Activated CD4-positive, alpha-beta T cell treated with anti-CD3 and anti-CD28 coated beads, Interleukin-2, amount 50 U/mL, for 16 hours (primary cell): ENCODE measurements at regions not wholly inside any gene's neighbourhood (a gene's known extent, or its start where the extent isn't known, plus 50 kb on each side); places are given as distances from the start of the nearest gene placed in this dataset.
"Not testable (repeated sequence)": the region's sequence is repeated elsewhere in the genome, so short reads cannot be mapped to it uniquely, and the experiment has no call there.

Source experiments
- DNase-seq: peaks from one replicate; pipeline ENCODE4 v3.0.0-alpha.2; 2020

DNA sequence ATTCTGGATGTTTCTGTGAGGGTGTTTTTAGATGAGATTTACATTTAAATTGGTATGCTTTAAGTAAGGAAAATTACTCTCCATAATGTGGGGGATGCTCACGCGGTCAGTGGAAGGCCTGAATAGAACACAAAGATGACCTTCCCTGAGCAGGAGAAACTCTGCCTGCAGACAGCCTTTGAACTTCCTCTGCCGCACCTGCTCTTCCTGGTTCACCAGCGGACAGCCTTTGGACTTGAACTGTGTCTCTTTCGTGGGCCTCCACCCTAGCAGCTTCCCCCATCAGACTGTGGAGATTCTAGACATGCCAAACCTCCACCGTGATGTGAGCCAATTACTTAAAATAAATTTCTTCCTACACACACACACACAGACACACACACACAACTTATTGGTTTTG is 210.7 kb downstream of the EFCAB11 start:
- no peak for DNase-seq

DNA sequence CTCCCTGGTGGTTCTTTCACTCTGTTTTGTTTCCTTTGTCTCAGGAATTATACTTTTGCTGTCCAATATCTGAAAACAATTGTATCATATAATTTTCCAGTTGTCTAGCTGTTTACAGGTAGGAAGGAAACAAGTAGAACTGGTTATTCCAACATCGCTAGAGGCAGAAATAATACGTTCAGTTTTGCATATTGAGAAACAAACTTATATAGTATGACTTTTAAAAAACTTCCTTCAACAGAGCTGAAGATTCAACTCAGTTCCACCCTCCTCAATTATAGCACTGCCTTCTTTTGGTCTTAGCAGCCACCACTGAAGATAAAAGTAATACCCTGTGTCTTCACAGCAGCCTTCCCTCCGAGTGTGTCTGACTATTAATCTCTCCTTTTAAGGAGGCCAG is 214.3 kb downstream of the EFCAB11 start:
- DNase-seq: no peak

DNA sequence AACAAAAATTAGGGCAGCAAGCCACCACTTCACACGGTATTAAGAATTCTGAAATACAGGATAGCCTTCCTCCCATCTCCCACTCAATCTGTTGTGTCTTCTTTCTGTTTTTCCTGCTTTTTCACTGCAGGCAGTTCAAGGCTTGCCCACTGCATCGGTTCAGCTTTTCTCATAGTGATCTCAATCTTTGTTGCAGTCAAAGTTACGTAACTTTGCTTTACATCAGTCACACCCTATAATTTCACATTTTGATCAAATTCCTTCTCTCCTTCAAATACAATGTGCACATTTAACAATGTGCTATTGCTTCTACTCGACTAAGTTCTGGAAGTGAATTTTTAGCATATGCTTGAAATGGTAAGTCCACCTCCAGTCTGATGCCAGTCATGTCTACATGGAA is 217.6 kb downstream of the EFCAB11 start:
- no peak for DNase-seq

DNA sequence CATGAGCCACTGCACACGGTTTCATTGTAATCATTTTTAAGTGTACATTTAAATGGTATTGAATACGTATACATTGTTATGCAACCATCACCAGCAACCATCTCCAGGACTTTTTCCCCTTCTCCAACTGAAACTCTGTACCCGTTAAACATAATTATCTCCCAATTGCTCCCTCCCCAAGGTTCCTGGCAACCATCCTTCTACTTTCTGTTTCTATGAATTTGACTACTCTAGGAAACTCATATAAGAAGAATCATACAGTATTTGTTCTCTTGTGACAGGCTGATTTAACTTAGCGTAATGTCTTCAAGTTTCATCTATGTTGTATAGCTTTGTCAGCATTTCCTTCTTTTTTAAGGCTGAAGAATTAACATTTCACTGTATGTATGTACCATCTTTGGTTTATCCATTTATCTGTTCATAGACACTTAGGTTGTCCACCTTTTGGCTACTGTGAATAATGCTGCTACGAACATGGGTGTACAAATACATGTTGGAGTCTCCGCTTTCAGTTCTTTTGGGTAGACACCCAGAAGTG is 223.1 kb downstream of the EFCAB11 start:
- DNase-seq: no peak

DNA sequence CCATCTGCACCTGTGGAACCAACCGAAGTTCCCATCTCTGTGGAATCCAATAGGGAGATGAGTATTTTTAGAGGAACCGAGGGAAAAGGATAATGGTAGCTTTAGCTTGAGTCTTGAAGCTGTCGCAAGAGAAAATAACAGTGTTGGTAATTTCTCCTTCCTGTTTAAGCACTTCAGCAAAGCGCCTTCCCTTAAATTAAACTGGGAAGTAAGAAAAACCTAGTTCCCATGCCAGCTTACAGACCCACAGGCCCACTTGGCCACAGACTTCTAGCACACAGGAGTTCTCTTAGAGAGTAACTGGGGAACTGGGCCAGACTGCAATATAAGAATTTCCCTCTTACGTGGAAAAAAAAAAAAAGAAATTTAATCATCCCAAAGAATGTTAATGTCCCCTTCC is 223.8 kb downstream of the EFCAB11 start:
- no peak for DNase-seq

DNA sequence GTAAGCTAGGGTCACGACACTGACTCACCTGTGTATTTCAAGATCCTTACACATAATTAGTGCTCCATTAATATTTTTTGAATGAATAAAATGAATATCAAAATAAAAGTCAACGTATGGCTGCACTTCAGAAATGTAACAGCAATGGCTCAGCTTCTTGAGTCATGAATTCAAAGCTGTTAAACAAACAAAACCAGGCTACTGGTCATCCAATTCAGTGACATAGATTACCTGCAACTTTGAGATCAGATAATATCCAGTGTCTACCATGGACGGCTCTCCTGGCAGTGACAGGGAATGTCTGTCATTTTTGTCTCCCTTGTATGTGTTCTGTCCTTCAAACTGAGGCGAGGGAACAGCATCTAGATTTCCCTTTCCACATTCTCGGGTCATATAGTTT is 225.6 kb downstream of the EFCAB11 start:
- no peak for DNase-seq

DNA sequence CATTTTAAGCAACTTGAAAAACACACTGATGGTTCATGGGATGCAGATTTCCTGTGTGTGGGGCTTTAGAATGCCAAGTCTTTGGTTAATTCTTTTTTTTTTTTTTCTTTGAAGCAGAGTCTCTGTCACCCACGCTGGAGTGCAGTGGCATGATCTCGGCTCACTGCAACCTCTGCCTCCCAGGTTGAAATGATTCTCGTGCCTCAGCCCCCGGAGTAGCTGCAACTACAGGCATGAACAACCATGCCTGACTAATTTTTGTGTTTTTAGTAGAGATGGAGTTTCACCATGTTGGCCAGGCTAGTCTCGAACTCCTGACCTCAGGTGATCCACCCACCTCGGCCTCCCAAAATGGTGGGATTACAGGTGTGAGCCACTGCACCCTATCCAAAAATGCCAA is 228.3 kb downstream of the EFCAB11 start:
- not testable (repeated sequence) for DNase-seq

DNA sequence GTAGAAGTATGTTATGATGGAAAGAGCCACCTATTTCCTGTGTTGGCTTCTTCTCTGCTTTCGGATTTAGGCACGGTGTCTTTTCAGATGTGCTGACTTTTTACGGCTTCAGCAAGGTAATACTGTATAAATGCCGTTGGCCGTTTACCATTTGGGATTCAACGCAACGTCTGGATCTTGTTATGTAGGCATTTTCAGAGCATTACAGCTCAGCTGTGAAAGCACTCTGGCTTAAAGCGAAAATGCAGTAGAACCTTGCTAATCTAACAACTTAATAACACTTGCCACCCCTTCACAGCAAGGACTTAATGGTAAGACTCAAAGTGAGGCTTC is 229.9 kb downstream of the EFCAB11 start:
- peak; percentile 58 for DNase-seq

DNA sequence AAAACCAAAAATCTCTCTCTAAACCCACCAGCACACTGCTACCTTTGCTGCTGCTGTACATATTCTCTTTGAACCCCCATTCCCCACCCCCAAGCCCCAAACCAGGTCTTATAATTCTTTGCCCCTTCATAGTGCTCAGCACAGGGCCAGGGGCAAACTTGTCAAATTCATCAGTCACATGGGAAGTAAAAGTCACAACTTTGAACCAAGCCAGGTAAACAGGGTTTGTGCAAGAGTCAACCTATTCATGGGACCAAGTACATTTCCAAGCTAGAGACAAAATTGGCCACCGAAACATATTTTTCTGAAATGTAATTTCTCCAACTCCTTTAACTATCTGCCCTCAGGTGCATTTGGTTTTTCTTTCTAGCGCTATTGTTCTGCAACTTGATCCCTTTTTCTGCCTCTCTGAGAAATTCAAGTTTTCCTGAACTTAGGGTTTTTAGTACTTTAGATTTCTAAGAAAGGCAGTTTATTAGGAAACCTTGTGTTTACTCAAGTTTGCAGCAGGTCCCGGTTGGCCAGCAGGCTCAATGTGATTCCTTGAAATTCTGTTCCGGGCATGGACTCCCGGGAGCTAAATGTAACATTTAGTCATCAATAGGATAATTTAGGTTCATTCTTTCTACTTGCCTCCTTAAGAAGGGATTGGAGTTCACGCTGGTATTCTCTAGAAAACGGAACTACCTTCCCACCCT is 230.5 kb downstream of the EFCAB11 start:
- no peak for DNase-seq

DNA sequence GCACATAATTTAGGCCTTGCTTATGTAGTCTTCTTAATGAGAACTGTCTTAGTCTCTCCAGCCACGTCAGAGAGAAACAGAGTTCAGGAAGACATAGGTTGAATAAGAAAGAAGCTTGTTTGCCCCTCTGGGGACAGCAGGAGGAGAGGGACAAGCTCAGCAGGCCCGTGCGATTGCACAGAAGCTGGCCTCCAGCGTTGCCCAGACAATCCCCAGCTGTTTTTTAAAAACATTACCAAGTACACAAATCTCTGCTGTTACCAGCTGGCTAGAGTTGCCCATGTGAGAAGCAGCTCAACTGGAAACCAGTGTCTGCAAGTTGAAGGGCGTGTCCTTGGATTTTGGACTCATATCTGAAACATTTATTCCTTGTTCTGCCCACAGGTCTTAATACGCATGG is 232.6 kb downstream of the EFCAB11 start:
- DNase-seq: no peak

DNA sequence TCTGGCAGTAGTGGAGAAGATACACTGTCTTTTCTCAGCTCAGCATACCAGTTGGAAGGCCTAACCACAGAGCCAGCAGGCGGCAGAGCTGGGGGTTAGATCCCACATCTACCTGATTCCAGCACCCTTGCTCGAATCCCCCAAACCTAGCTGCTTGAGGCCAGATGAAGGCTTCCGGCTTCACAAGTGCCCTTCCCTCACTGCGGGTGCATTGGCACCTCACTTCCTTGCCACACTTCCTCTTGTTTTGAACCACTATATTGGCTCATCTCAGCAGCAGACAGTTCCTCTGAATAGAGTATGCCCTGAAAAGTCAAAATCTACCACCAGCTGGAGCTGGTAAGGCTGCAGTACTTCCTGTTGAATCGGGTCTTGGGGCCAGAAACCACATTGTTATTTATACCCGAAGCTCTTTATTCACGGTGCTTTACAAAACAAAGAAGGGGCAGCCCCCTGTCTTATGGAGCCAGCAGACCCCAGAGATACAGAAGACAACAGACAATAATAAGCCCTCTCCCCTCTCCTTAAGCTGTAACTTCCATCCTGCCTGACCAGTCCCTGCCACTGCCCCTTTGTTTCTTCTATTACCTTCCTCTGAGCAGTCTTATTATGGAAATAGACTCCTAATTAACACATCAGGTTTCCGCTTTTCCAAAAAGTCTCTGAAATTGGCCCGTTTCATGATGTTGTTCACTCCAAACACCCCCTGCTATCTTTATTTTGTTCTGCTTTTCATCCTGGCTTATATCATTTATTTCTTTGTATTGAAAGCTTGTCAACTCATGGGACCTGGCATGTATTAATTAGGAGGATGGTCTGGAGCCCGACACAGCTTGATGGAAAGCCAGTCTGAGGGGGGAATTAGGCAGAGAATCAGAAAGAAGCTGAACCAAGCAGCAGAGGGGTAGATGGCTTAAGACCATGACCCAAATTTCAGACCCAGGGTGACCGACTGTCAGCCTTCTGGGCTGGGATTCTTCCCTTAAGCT is 233.5 kb downstream of the EFCAB11 start:
- DNase-seq: peak; percentile 87

DNA sequence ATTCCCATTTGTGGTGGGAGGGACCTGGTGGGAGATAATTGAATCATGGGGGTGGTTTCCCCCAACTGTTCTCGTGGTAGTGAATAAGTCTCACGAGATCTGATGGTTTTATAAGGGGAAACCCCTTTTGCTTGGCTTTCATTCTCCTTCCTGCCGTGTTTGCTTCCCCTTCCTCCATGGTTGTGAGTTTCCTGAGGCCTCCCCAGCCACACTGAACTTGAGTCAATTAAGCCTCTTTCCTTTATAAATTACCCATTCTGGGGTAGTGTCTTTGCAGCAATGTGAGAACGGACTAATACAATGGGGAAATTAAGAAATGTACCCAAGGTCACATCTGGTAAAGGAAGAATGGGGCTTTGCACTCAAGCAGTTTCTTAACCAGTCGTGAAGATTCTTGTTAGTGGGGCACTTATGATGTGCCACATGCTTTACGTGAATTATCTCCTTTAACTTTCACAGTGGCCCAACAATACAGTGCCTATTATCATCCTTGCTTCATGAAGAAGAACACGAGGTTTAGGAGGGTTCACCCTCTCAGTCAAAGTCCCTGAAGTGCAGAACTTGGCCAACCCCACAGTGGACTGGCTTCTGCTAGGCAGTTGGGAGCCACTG is 234.3 kb downstream of the EFCAB11 start:
- peak; percentile 40 for DNase-seq

DNA sequence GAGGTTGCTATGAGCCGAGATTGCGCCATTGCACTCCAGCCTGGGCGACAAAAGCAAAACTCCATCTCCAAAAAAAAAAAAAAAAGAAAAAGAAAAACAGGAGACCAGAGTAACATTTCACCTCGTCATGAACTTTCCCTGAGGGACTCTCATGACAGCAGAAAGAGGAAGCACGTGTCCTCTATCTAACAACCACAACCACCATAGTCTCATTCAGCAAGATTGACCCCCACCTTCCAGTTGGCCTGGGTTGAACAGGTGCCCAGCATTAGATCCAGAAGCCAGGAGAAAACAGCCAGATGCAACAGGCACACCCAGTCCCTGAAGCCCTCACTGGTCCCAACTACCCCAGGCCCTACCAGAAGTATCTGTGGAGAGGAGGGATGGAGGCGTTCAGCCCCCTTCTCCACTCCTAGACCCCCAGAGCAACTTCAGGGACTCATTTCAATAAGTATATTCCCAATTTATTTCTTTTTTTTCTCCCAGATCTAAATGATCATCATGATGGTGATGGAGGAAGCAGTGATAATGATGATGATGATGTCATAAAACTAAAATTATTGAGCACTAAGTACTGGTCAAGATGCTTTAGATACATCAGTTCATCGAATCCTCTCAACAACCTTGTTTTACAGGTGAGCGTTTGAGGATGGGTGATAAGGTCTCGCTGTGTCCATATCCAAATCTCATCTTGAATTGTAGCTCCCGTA is 235.0 kb downstream of the EFCAB11 start:
- DNase-seq: no peak

DNA sequence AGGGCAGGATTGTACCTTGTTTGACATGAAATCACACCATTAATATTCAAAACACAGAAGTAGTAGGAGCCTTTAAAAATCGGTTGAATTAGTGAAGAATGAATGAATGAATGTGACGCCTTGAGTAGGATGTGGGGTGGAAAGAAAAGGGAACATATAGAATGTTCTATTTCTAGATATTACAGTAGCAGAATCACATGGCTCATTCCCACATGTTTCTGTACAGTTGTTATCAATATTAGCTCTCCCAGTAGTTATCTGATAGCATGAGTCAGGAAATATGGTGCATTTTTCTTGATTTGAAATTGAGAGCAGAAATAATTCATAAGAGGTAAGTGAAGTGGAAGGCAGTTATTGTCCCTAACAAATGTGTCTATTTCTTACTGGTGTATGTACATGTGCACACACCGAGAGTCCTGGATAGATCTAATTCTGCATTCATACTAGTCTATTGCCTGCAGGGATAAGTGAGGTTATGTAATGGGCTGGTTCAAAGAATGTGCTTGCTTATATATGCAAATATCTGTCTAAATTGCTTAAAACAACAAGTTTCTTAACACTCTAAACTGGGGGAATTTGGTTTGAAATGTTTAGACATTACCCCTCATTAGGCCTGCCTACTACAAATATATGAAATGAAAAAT is 245.4 kb downstream of the EFCAB11 start:
- no peak for DNase-seq

DNA sequence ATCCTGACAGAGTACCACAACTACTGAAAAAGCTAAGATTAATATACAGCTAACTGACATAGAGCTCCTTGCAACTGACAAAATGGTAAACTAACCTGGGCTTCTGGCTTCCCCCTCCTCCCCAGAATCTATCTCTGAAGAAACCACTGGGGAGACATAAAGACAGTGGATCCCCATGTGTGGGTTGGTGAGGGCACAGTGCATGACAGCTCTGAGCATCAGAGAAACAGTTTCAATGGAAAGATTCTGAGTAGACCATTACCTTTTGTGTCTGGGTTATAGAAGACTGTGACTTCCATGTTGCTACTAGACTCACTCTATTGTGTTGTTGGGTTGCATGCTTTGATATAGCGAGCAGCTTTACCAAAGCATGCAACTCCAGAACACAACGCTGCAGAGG is 247.4 kb downstream of the EFCAB11 start:
- DNase-seq: no peak

DNA sequence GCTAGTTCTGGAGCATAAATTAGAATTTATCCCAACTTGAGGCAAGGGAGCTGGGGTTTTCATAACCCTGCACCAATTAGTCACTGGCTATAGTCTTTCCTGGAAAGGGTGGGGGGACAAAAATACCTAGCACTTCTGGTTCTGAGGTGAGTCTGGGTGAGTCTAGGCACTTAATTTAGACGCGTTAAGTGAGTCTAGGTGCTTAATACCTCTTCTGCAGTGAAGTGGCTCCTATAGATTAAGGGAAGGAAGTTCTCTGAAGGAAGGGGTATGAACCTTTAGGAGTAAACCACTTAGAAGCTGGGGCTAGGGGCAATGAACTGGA is 251.7 kb downstream of the EFCAB11 start:
- DNase-seq: no peak

DNA sequence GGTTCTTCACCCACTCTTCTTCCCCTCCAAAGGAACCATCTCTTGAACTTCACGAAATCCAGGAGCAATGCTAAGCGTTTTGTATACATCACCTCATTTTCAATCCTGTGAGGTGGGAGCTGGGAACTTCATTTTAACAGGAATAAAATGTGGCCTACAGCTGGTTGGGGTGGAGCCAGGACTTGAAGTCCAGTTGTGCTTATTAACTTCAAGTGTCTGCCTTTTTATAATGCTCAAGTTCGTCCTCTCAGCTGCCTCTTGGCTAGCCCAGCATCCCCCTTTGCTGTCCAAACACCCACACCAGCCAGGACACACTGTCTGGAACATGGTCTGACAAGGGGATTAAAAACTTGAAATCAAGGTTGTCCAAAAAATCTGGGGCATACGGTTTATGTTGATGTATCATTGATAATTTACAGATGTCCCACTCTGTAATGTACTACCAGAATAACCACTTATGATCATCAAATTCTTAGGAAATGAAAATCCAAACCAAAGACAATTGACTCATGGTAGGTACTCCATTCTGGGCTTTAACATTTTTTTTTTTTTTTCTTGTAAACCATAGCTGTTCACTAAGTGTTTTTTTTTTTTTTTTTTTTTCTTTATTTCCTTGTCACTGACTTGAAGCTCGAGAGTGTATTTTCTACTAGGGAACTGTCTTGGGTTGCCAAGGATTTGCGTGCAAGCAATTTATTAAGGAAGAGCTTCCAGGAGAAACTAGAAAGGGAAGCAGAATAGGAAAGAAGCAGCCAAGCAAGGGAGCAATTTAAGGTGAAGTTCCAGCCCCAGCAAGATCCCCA is 252.3 kb downstream of the EFCAB11 start:
- DNase-seq: no peak

DNA sequence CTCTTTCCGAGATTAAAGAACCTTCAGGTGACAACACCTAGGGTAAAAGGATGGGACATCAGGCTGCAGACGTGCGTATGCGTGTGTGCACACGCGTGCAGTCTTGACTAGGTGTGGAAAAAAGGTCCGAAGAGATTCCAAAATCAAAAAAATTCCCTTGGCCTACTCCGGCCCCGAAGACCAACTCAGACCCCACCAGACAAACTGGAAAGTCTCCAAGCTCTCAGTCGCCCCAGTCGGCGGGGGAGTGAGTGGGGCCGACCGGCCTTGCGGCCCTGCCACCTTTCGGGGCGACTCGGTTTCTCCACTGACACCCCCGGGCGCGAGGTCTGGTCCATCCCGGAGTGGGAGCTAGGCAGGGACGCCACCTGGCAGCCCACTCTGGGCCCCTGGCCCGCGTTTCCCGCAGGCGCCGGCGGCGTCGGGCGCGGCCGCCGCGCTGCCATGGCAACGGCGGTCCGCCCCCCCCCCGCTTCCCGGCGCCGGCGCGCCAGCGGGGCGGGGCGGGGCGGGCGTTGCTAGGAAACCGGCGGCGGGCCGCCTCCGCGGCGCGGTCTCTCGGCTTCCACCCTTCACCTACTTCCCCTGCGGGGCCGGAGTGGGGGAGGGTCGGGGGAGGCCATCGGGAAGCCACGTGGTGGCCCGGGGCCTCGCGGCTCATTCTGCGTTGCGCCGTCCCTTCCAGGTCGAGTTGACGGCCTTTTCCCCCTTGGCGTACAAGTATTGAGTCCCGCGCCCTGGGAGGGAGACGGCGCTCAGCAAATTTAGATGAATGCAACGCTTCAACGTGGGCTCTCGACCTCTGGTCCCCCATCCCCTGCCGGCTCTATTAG is 253.1 kb downstream of the EFCAB11 start:
- DNase-seq: peak; percentile 83

DNA sequence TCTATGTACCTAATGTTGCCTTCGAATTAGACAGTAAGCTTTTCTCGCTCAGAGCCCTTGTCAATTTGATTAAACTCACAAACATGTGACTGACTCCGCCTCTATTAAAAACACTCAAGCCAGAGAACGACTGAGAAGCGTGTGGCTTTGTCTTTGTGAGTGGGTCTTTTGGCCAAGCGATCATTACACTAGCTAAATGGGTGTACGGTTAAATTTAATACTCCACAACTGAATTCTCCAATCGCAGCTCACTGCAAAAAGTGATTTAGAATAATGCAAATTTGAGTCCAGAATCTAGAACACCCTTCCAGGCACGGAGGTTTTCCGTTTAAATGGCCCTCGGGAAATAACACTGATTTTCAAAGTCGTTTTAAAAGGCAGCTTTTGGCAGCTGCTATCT is 253.7 kb downstream of the EFCAB11 start:
- no peak for DNase-seq

DNA sequence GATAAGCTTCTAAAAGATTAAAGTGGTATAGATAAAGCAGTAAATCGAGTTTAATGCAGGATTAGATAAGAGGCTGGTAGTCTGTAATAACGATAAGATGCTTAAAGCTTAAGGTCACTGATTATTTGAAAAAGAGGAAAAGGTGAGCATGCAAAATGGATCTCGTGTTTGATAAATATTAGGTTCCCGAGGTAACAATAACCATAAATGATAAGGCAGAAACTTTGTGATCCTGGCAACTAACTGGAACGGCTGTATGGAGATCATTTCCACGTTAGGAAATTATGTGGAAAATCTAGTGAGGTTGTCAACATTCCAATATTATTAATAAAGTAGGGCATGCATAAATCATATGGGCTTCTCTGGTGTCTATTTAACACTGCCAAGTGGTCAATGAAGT is 255.5 kb downstream of the EFCAB11 start:
- DNase-seq: no peak
